ENCODE measurements at regions not wholly inside any gene's neighbourhood (a gene's known extent, or its start where the extent isn't known, plus 50 kb on each side); places are given as distances from the start of the nearest gene placed in this dataset.

- TF ChIP-seq CTCF (IDR thresholded peaks at IDR 0.05 in 4 of 5, conservative IDR thresholded peaks at IDR 0.05 in 1 of 5) = no peak
- no peak for TF ChIP-seq POLR2A (IDR thresholded peaks at IDR 0.05)
Observed at GRCh38 chr7:130875901-130876300, 141.9 kb upstream of the KLF14 start.

Data from gastrocnemius medialis (tissue), 4 donors.